Activated CD4-positive, CD25-positive, alpha-beta regulatory T cell (primary cell): ENCODE measurements at regions not wholly inside any gene's neighbourhood (a gene's known extent, or its start where the extent isn't known, plus 50 kb on each side); places are given as distances from the start of the nearest gene placed in this dataset.

ENCODE experiments used
- DNase-seq, 4 experiments: peaks; one replicate each; lab custom pipeline; 2025; lab: John Stamatoyannopoulos, UW

- DNase-seq = no peak
Measured at GRCh38 chr22:48205790-48206189, 1443.3 kb downstream of the TBC1D22A start.

GRCh38 chr22:48205161-48205560 is 1442.7 kb downstream of the TBC1D22A start:
- no peak for DNase-seq

GRCh38 chr22:48204296-48204695 is 1441.8 kb downstream of the TBC1D22A start:
- DNase-seq = no peak

GRCh38 chr22:48199667-48200066 is 1437.2 kb downstream of the TBC1D22A start:
- no peak for DNase-seq

- no peak for DNase-seq
Measured at GRCh38 chr22:48198489-48199459, 1436.3 kb downstream of the TBC1D22A start.

GRCh38 chr22:48197189-48197690 is 1434.8 kb downstream of the TBC1D22A start:
- DNase-seq = no peak

GRCh38 chr22:48192920-48193319 is 1430.5 kb downstream of the TBC1D22A start:
- no peak for DNase-seq

GRCh38 chr22:48192071-48192470 is 1429.6 kb downstream of the TBC1D22A start:
- DNase-seq = no peak

- no peak for DNase-seq
Measured at GRCh38 chr22:48188231-48188721, 1425.8 kb downstream of the TBC1D22A start.

GRCh38 chr22:48187356-48187755 is 1424.9 kb downstream of the TBC1D22A start:
- no peak for DNase-seq

- DNase-seq = no peak
Measured at GRCh38 chr22:48186146-48186790, 1423.8 kb downstream of the TBC1D22A start.

- DNase-seq = no peak
Measured at GRCh38 chr22:48185071-48186055, 1422.9 kb downstream of the TBC1D22A start.

- no peak for DNase-seq
Measured at GRCh38 chr22:48182846-48183805, 1420.7 kb downstream of the TBC1D22A start.

- DNase-seq = no peak
Measured at GRCh38 chr22:48182031-48182430, 1419.6 kb downstream of the TBC1D22A start.

GRCh38 chr22:48181263-48181955 is 1419.0 kb downstream of the TBC1D22A start:
- DNase-seq = no peak

GRCh38 chr22:48180631-48181030 is 1418.2 kb downstream of the TBC1D22A start:
- DNase-seq = no peak

- DNase-seq = no peak
Measured at GRCh38 chr22:48179571-48180546, 1417.4 kb downstream of the TBC1D22A start.

- no peak for DNase-seq
Measured at GRCh38 chr22:48178536-48178935, 1416.1 kb downstream of the TBC1D22A start.

GRCh38 chr22:48177631-48178030 is 1415.2 kb downstream of the TBC1D22A start:
- no peak for DNase-seq
